CD14-positive monocyte (primary cell): ENCODE measurements at regions not wholly inside any gene's neighbourhood (a gene's known extent, or its start where the extent isn't known, plus 50 kb on each side); places are given as distances from the start of the nearest gene placed in this dataset.

ENCODE experiments used
- DNase-seq, 3 donors: peaks; one replicate each; pipeline ENCODE4 v3.0.0-alpha.2; 2011 to 2022
- H2AFZ ChIP-seq: 2 replicates; pipeline ENCODE4 v1.6.0; 2012; ENCODE audit warnings: mild to moderate bottlenecking, low read depth, low read length, inconsistent platforms; ENCODE audit not compliant: insufficient read depth, poor library complexity, severe bottlenecking
- H3K27ac ChIP-seq, 2 donors: 1 replicate in 1 of 2; 2 replicates in 1 of 2; pipeline ENCODE4 v1.5.1; 2012 to 2013; ENCODE audit warnings: low read length in 2 of 2, control low read depth in 1 of 2, inconsistent platforms in 1 of 2, low read depth in 1 of 2, mild to moderate bottlenecking in 1 of 2
- H3K27me3 ChIP-seq, 2 donors: one replicate each; pipeline versions ENCODE4 v1.6.0 to v1.6.1; 2011 to 2013; ENCODE audit warnings: low read length in 2 of 2; ENCODE audit not compliant: control insufficient read depth in 2 of 2, insufficient read depth in 2 of 2
- H3K36me3 ChIP-seq, 2 donors: replicated peaks in 1 of 2; 1 replicate in 1 of 2; 2 replicates in 1 of 2; pipeline versions ENCODE4 v1.5.1 to v1.6.1; 2012 to 2013; ENCODE audit warnings: low read length in 2 of 2, control low read depth in 1 of 2, inconsistent platforms in 1 of 2, mild to moderate bottlenecking in 1 of 2; ENCODE audit not compliant: insufficient read depth in 2 of 2, control insufficient read depth in 1 of 2
- H3K4me1 ChIP-seq, 2 donors: 1 replicate in 1 of 2; 2 replicates in 1 of 2; pipeline versions ENCODE4 v1.5.1 to v1.6.1; 2012 to 2013; ENCODE audit warnings: low read length in 2 of 2, control low read depth in 1 of 2, inconsistent platforms in 1 of 2, mild to moderate bottlenecking in 1 of 2, moderate library complexity in 1 of 2; ENCODE audit not compliant: insufficient read depth in 2 of 2, control insufficient read depth in 1 of 2
- H3K4me2 ChIP-seq: replicated peaks from 2 replicates; pipeline ENCODE3; 2012; ENCODE audit warnings: low read length, moderate library complexity, mild to moderate bottlenecking; ENCODE audit not compliant: poor library complexity, severe bottlenecking; ENCODE audit errors: extremely low read depth
- H3K4me3 ChIP-seq, 3 experiments: fragments of 200-600 bp in 1 of 3; sonication (generic) in 1 of 3; replicated peaks in 1 of 3; 1 replicate in 2 of 3; 2 replicates in 1 of 3; pipeline ENCODE4 v1.5.1; 2011 to 2013; ENCODE audit warnings: low read length in 3 of 3, mild to moderate bottlenecking in 3 of 3, control low read depth in 2 of 3, low read depth in 2 of 3, inconsistent platforms in 1 of 3, moderate library complexity in 1 of 3
- H3K79me2 ChIP-seq: 2 replicates; pipeline ENCODE4 v1.6.0; 2012; ENCODE audit warnings: mild to moderate bottlenecking, control low read depth, inconsistent platforms, low read length, moderate library complexity; ENCODE audit not compliant: insufficient read depth
- H3K9ac ChIP-seq: 2 replicates; pipeline ENCODE4 v1.6.0; 2017; ENCODE audit warnings: low read length, mild to moderate bottlenecking; ENCODE audit not compliant: insufficient read depth, poor library complexity, severe bottlenecking
- H3K9me3 ChIP-seq, 2 donors: replicated peaks in 1 of 2; 1 replicate in 1 of 2; 2 replicates in 1 of 2; pipeline versions ENCODE4 v1.5.1 to v1.6.1; 2012 to 2013; ENCODE audit warnings: low read length in 2 of 2, control low read depth in 1 of 2; ENCODE audit not compliant: control insufficient read depth in 1 of 2, insufficient read depth in 1 of 2
- H4K20me1 ChIP-seq: 2 replicates; pipeline ENCODE4 v1.6.0; 2012; ENCODE audit warnings: mild to moderate bottlenecking, low read length, control low read depth, moderate library complexity; ENCODE audit not compliant: insufficient read depth
- H3K27ac Mint-ChIP-seq, 7 donors: one replicate each; pipeline ENCODE4 v1.8.0; 2020; ENCODE audit warnings: mild to moderate bottlenecking in 7 of 7, mixed read lengths in 7 of 7, moderate library complexity in 6 of 7, inconsistent platforms in 2 of 7
- H3K27me3 Mint-ChIP-seq, 3 donors: one replicate each; pipeline ENCODE4 v1.8.0; 2021 to 2022; ENCODE audit warnings: low read depth in 3 of 3, mild to moderate bottlenecking in 3 of 3, mixed read lengths in 3 of 3, moderate library complexity in 3 of 3, inconsistent platforms in 1 of 3
- H3K36me3 Mint-ChIP-seq, 2 donors: one replicate each; pipeline ENCODE4 v1.8.0; 2020; ENCODE audit warnings: mixed read lengths in 2 of 2, inconsistent platforms in 1 of 2, mild to moderate bottlenecking in 1 of 2
- H3K4me1 Mint-ChIP-seq: one replicate; pipeline ENCODE4 v1.8.0; 2020; ENCODE audit warnings: mild to moderate bottlenecking, mixed read lengths
- H3K4me3 Mint-ChIP-seq, 2 donors: one replicate each; pipeline ENCODE4 v1.8.0; 2020; ENCODE audit warnings: mild to moderate bottlenecking in 2 of 2, mixed read lengths in 2 of 2, moderate library complexity in 1 of 2
- H3K9me3 Mint-ChIP-seq, 7 donors: one replicate each; pipeline ENCODE4 v1.8.0; 2020 to 2022; ENCODE audit warnings: mixed read lengths in 7 of 7, mild to moderate bottlenecking in 6 of 7, moderate library complexity in 6 of 7, inconsistent platforms in 2 of 7
- CTCF ChIP-seq: fragments of 200-600 bp; IDR thresholded peaks from one replicate; pipeline ENCODE4 v1.8.0; 2022; ENCODE audit warnings: antibody characterized with exemption, mild to moderate bottlenecking
- WGBS: methylation state at CpG from one replicate; pipeline ENCODE4 v1.1.5; 2013; ENCODE audit warnings: missing lambda C conversion rate; ENCODE audit not compliant: insufficient coverage; 5-methylcytosine and 5-hydroxymethylcytosine counted together
- intact Hi-C, 2 donors: fragments of 100-400 bp; cut with micrococcal nuclease; formaldehyde crosslinking; loops; one replicate each; pipeline versions ENCODE4 v1.15.0 to v1.15.1; 2023

GRCh38 chr10:108252771-108253170, 1088.3 kb upstream of the SORCS1 start:
- Mint-ChIP-seq H3K9me3 (peaks cover 0 to 8% (median 3%) of the 10 kb centered on the region in 7 donors), H3K36me3 (no peaks in the 10 kb centered on the region), H3K27me3 (no peaks in the 10 kb centered on the region), H3K4me1 (no peaks in the 10 kb centered on the region), H3K27ac (no peak overlapping the region), H3K4me3 (no peak overlapping the region)
- H3K27ac ChIP-seq, result no peak overlapping the region
- H3K4me3 ChIP-seq, result no peak overlapping the region
- no peaks in the 10 kb centered on the region for H4K20me1 ChIP-seq
- no peak for TF ChIP-seq CTCF
- H3K4me1 ChIP-seq, result no peaks in the 10 kb centered on the region
- H3K4me2 ChIP-seq, result no peak overlapping the region
- no peaks in the 10 kb centered on the region for H3K36me3 ChIP-seq
- no peak for DNase-seq
- H3K9ac ChIP-seq, result no peak overlapping the region
- intact Hi-C loops, result no loop called here
- H3K9me3 ChIP-seq, result peaks cover 3% of the 10 kb centered on the region in 2 donors
- H3K79me2 ChIP-seq, result no peaks in the 10 kb centered on the region
- no peak overlapping the region for H2AFZ ChIP-seq
- H3K27me3 ChIP-seq, result no peaks in the 10 kb centered on the region

GRCh38 chr10:108250936-108251620, 1086.6 kb upstream of the SORCS1 start:
- WGBS, result 20% methylated on average over 1 of the region's 4 CpGs

More at GRCh38 chr10:108250936-108251620, 1086.6 kb upstream of the SORCS1 start:
- Mint-ChIP-seq H3K4me3 (no peak overlapping the region), H3K36me3 (no peaks in the 10 kb centered on the region), H3K9me3 (peaks cover 0 to 13% (median 4%) of the 10 kb centered on the region in 7 donors), H3K27ac (peak overlapping the region in 1 of 7 donors; percentile 31), H3K27me3 (no peaks in the 10 kb centered on the region), H3K4me1 (no peaks in the 10 kb centered on the region)
- Histone ChIP-seq H4K20me1 (no peaks in the 10 kb centered on the region), H3K79me2 (no peaks in the 10 kb centered on the region), H3K9ac (no peak overlapping the region), H3K4me2 (no peak overlapping the region), H3K4me1 (no peaks in the 10 kb centered on the region), H3K27me3 (no peaks in the 10 kb centered on the region), H3K36me3 (no peaks in the 10 kb centered on the region), H3K27ac (no peak overlapping the region), H2AFZ (no peak overlapping the region), H3K4me3 (no peak overlapping the region), H3K9me3 (peaks cover 6 to 10% of the 10 kb centered on the region in 2 donors)
- no peak for TF ChIP-seq CTCF
- intact Hi-C loops, result no loop called here
- no peak for DNase-seq
